Neuronal stem cell (in vitro differentiated cells): ENCODE measurements at regions not wholly inside any gene's neighbourhood (a gene's known extent, or its start where the extent isn't known, plus 50 kb on each side); places are given as distances from the start of the nearest gene placed in this dataset.
A peak's percentile ranks its signal among the peaks of the same experiment; 100 is the strongest.

ENCODE experiments used
- DNase-seq: peaks from one replicate; pipeline ENCODE4 v3.0.0-alpha.2; 2013; ENCODE audit warnings: low spot score
- H2AFZ ChIP-seq: one replicate; pipeline ENCODE4 v1.6.1; 2013; ENCODE audit warnings: mild to moderate bottlenecking, low read length, inconsistent platforms
- H2AK5ac ChIP-seq: 2 replicates; pipeline ENCODE4 v1.6.1; 2013; ENCODE audit warnings: low read depth, mild to moderate bottlenecking, inconsistent platforms, low read length, moderate library complexity, mixed read lengths
- H2BK120ac ChIP-seq: 2 replicates; pipeline ENCODE4 v1.6.1; 2013; ENCODE audit warnings: low read depth, mild to moderate bottlenecking, inconsistent platforms, low read length, moderate library complexity, mixed read lengths
- H2BK12ac ChIP-seq: one replicate; pipeline ENCODE4 v1.6.1; 2013; ENCODE audit warnings: low read length, inconsistent platforms
- H2BK15ac ChIP-seq: 2 replicates; pipeline ENCODE4 v1.6.1; 2013; ENCODE audit warnings: mild to moderate bottlenecking, low read length, inconsistent platforms, mixed read lengths
- H2BK5ac ChIP-seq: one replicate; pipeline ENCODE4 v1.6.1; 2013; ENCODE audit warnings: inconsistent platforms, mild to moderate bottlenecking, low read length, moderate library complexity
- H3K14ac ChIP-seq: one replicate; pipeline ENCODE4 v1.6.1; 2013; ENCODE audit warnings: low read length, inconsistent platforms
- H3K18ac ChIP-seq: 2 replicates; pipeline ENCODE4 v1.6.1; 2013; ENCODE audit warnings: low read length, inconsistent platforms
- H3K23ac ChIP-seq: 2 replicates; pipeline ENCODE4 v1.6.1; 2013; ENCODE audit warnings: low read depth, mild to moderate bottlenecking, mixed read lengths, low read length, inconsistent platforms; ENCODE audit not compliant: poor library complexity
- H3K27ac ChIP-seq: replicated peaks from 3 replicates; pipeline ENCODE4 v1.5.1; 2013; ENCODE audit warnings: low read length, inconsistent platforms
- H3K27me3 ChIP-seq, 3 experiments: 2 replicates each; pipeline ENCODE4 v1.6.1; 2013; ENCODE audit warnings: low read length in 3 of 3, mild to moderate bottlenecking in 2 of 3, inconsistent platforms in 1 of 3, low read depth in 1 of 3, mixed read lengths in 1 of 3, moderate library complexity in 1 of 3; ENCODE audit not compliant: control insufficient read depth in 3 of 3, insufficient read depth in 3 of 3
- H3K36me3 ChIP-seq, 2 donors: replicated peaks in 1 of 2; 2 replicates each; pipeline ENCODE4 v1.6.1; 2013; ENCODE audit warnings: low read length in 2 of 2; ENCODE audit not compliant: control insufficient read depth in 2 of 2, insufficient read depth in 2 of 2
- H3K4ac ChIP-seq: 2 replicates; pipeline ENCODE4 v1.6.1; 2013; ENCODE audit warnings: inconsistent platforms, mild to moderate bottlenecking, low read length, moderate library complexity
- H3K4me1 ChIP-seq, 2 donors: 1 replicate in 1 of 2; 2 replicates in 1 of 2; pipeline ENCODE4 v1.6.1; 2013; ENCODE audit warnings: low read length in 2 of 2, low read depth in 1 of 2; ENCODE audit not compliant: control insufficient read depth in 2 of 2, insufficient read depth in 1 of 2
- H3K4me2 ChIP-seq: one replicate; pipeline ENCODE4 v1.6.1; 2013; ENCODE audit warnings: mild to moderate bottlenecking, low read length, inconsistent platforms; ENCODE audit not compliant: insufficient read depth, poor library complexity, severe bottlenecking
- H3K4me3 ChIP-seq, 2 donors: 2 replicates each; pipeline ENCODE4 v1.5.1; 2013; ENCODE audit warnings: low read length in 2 of 2, mild to moderate bottlenecking in 2 of 2, inconsistent platforms in 1 of 2, moderate library complexity in 1 of 2
- H3K79me1 ChIP-seq: one replicate; pipeline ENCODE4 v1.6.1; 2013; ENCODE audit warnings: low read depth, mild to moderate bottlenecking, inconsistent platforms, low read length, moderate library complexity
- H3K9ac ChIP-seq: one replicate; pipeline ENCODE4 v1.6.1; 2013; ENCODE audit warnings: mild to moderate bottlenecking, low read depth, low read length, inconsistent platforms; ENCODE audit not compliant: poor library complexity
- H3K9me3 ChIP-seq, 2 donors: replicated peaks in 1 of 2; 2 replicates each; pipeline versions ENCODE3 to v1.6.1; 2013; ENCODE audit warnings: low read length in 2 of 2, mild to moderate bottlenecking in 2 of 2, inconsistent platforms in 1 of 2, low read depth in 1 of 2, mixed read lengths in 1 of 2, moderate library complexity in 1 of 2; ENCODE audit not compliant: control insufficient read depth in 2 of 2, insufficient read depth in 1 of 2
- H4K8ac ChIP-seq: one replicate; pipeline ENCODE4 v1.6.1; 2013; ENCODE audit warnings: low read depth, mild to moderate bottlenecking, inconsistent platforms, low read length, moderate library complexity
- H4K91ac ChIP-seq: one replicate; pipeline ENCODE4 v1.6.1; 2013; ENCODE audit warnings: low read length, low read depth, mild to moderate bottlenecking, inconsistent platforms; ENCODE audit not compliant: poor library complexity
- WGBS, 2 donors: extraction: QIAGEN DNeasy Blood & Tissue Kit; methylation state at CpG; one replicate each; pipeline ENCODE4 v1.1.7; 2013; ENCODE audit warnings: missing lambda C conversion rate in 2 of 2, mixed read lengths in 1 of 2; ENCODE audit not compliant: insufficient read length in 2 of 2, insufficient replicate concordance in 1 of 2; ENCODE audit errors: extremely low coverage in 2 of 2; 5-methylcytosine and 5-hydroxymethylcytosine counted together

GRCh38 chr7:42456267-42456666 lies 219.3 kb upstream of the GLI3 start:
- Histone ChIP-seq H3K27ac (no peak overlapping the region), H3K4me1 (no peaks in the 10 kb centered on the region), H2AK5ac (no peak overlapping the region), H3K27me3 (no peaks in the 10 kb centered on the region), H4K91ac (no peak overlapping the region), H3K14ac (no peak overlapping the region), H3K18ac (no peak overlapping the region), H3K4me3 (no peak overlapping the region), H2BK12ac (no peak overlapping the region), H2BK120ac (no peak overlapping the region), H2AFZ (peak overlapping the region; percentile 12), H3K36me3 (no peaks in the 10 kb centered on the region), H3K4me2 (no peak overlapping the region), H4K8ac (no peak overlapping the region), H2BK5ac (no peak overlapping the region), H3K23ac (no peak overlapping the region), H3K4ac (no peak overlapping the region), H3K9me3 (peaks cover 0 to 2% of the 10 kb centered on the region in 2 donors), H2BK15ac (no peak overlapping the region), H3K9ac (no peak overlapping the region), H3K79me1 (no peaks in the 10 kb centered on the region)
- no peak for DNase-seq
- WGBS, 2 donors: no CpG with 5 or more reads among the region's 6 CpGs

- Histone ChIP-seq H3K4me1 (no peaks in the 10 kb centered on the region), H3K36me3 (no peaks in the 10 kb centered on the region), H3K4me2 (no peak overlapping the region), H3K14ac (no peak overlapping the region), H3K9ac (no peak overlapping the region), H2BK12ac (no peak overlapping the region), H3K27ac (no peak overlapping the region), H3K4ac (no peak overlapping the region), H2AK5ac (no peak overlapping the region), H2BK120ac (no peak overlapping the region), H3K18ac (peak overlapping the region; percentile 72), H4K8ac (no peak overlapping the region), H2AFZ (peak overlapping the region; percentile 55), H3K27me3 (no peaks in the 10 kb centered on the region), H3K4me3 (no peak overlapping the region), H2BK15ac (no peak overlapping the region), H3K79me1 (no peaks in the 10 kb centered on the region), H4K91ac (no peak overlapping the region), H2BK5ac (no peak overlapping the region), H3K9me3 (peaks cover 0 to 2% of the 10 kb centered on the region in 2 donors), H3K23ac (no peak overlapping the region)
- no CpG with 5 or more reads among the region's 9 CpGs for WGBS, 2 donors
- no peak for DNase-seq
Measured at GRCh38 chr7:42453931-42454361, 216.9 kb upstream of the GLI3 start.

- H2AFZ ChIP-seq: no peak overlapping the region
Measured at GRCh38 chr7:42452356-42452755, 215.3 kb upstream of the GLI3 start.

GRCh38 chr7:42449431-42449830 lies 212.4 kb upstream of the GLI3 start:
- WGBS, 2 donors: no CpG with 5 or more reads among the region's 5 CpGs

More at GRCh38 chr7:42452356-42452755, 215.3 kb upstream of the GLI3 start:
- no CpG with 5 or more reads among the region's 4 CpGs for WGBS, 2 donors
- Histone ChIP-seq H2BK5ac (no peak overlapping the region), H3K18ac (no peak overlapping the region), H3K9ac (no peak overlapping the region), H3K27me3 (no peaks in the 10 kb centered on the region), H4K91ac (no peak overlapping the region), H3K27ac (no peak overlapping the region), H3K36me3 (no peaks in the 10 kb centered on the region), H3K4me2 (no peak overlapping the region), H2BK12ac (no peak overlapping the region), H2BK15ac (no peak overlapping the region), H3K4ac (no peak overlapping the region), H3K9me3 (peaks cover 0 to 2% of the 10 kb centered on the region in 2 donors), H3K23ac (no peak overlapping the region), H4K8ac (no peak overlapping the region), H2AK5ac (no peak overlapping the region), H3K79me1 (no peaks in the 10 kb centered on the region), H3K14ac (no peak overlapping the region), H3K4me1 (no peaks in the 10 kb centered on the region), H2BK120ac (no peak overlapping the region), H3K4me3 (no peak overlapping the region)
- no peak for DNase-seq

More at GRCh38 chr7:42449431-42449830, 212.4 kb upstream of the GLI3 start:
- Histone ChIP-seq H4K91ac (no peak overlapping the region), H2BK15ac (no peak overlapping the region), H3K36me3 (no peaks in the 10 kb centered on the region), H2AK5ac (no peak overlapping the region), H3K27ac (no peak overlapping the region), H3K9me3 (peaks cover 7 to 8% of the 10 kb centered on the region in 2 donors), H3K4ac (no peak overlapping the region), H2BK5ac (no peak overlapping the region), H3K14ac (no peak overlapping the region), H3K9ac (no peak overlapping the region), H3K23ac (no peak overlapping the region), H3K27me3 (no peaks in the 10 kb centered on the region), H4K8ac (no peak overlapping the region), H3K4me3 (no peak overlapping the region), H3K4me2 (no peak overlapping the region), H2BK120ac (no peak overlapping the region), H2BK12ac (no peak overlapping the region), H3K18ac (no peak overlapping the region), H3K4me1 (peaks cover 0 to 2% of the 10 kb centered on the region in 2 donors), H3K79me1 (no peaks in the 10 kb centered on the region), H2AFZ (no peak overlapping the region)
- DNase-seq: no peak
